BJ (cell line): ENCODE measurements at regions not wholly inside any gene's neighbourhood (a gene's known extent, or its start where the extent isn't known, plus 50 kb on each side); places are given as distances from the start of the nearest gene placed in this dataset.

Source experiments
- CTCF ChIA-PET: fragments of 350-600 bp; formaldehyde crosslinking; extraction: SDS; loops from one replicate; lab custom pipeline; 2021; ENCODE audit warnings: antibody characterized with exemption, inconsistent platforms; lab: Yijun Ruan, JAX
- POLR2A ChIA-PET: fragments of 300-600 bp; sonication (Branson Sonifier 250); formaldehyde crosslinking; extraction: SDS; loops from one replicate; lab custom pipeline; 2021; ENCODE audit warnings: antibody characterized with exemption; lab: Charles Lee
- DNase-seq: peaks from one replicate; pipeline ENCODE4 v3.0.0-alpha.2; 2011; ENCODE audit warnings: low read depth
- H3K27me3 ChIP-seq: 2 replicates; pipeline ENCODE4 v1.6.0; 2011; ENCODE audit warnings: low read length; ENCODE audit not compliant: control insufficient read depth, insufficient read depth
- H3K36me3 ChIP-seq: 2 replicates; pipeline ENCODE4 v1.5.1; 2011; ENCODE audit warnings: low read length; ENCODE audit not compliant: control insufficient read depth, insufficient read depth
- H3K4me3 ChIP-seq: 2 replicates; pipeline ENCODE4 v1.5.1; 2011; ENCODE audit warnings: low read depth, mild to moderate bottlenecking, control low read depth, low read length
- TF ChIP-seq, protein P1 (sequence below): IDR thresholded peaks from 2 replicates; pipeline ENCODE4 v1.5.1; 2011; ENCODE audit warnings: low read depth, mild to moderate bottlenecking, control low read depth, inconsistent platforms, low read length, moderate library complexity; ENCODE audit not compliant: insufficient read depth

DNA sequence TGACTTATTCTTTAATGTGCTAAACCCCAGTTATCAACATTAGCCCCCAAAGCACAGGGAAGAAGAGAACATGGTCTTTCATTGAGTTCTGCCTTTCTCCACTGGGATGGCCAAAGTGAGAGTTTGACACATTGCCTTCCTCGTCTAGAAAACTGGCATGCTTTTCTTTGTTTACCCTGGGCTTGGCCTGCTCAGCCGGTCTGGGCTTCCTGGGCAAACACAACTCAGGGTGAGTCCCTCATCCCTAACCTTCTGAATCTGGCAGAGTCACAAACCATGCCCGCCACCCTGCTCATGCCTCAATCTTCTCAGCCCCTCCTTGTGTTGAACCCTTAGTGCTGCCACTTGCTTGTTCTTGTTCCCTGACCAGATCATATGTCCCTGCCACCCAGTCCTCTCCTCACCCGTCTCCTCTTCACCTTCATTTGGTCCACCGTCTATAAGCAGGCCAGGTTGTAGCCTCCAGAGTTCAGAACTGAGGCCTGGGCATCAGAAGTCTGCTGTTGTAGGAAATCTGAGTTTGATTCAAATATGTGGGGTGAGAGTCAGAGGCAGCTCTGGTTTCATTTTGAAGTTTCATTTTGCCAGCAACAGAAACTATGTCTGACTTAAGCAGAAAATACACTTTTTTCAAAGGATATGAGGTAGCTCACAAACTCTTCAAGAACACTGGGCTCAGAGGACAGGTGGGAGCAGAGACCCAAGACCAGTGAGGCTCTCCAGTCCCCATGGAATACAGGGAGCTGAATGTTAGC lies 217.6 kb downstream of the NDUFS4 start:
- no peaks in the 10 kb centered on the region for H3K27me3 ChIP-seq
- H3K4me3 ChIP-seq, result no peak overlapping the region
- ChIA-PET CTCF (interaction anchor here (2.4 kb wide), 1 partner anchor 11 kb away, joined by 6 read pairs; no protein-coding TSS in a partner anchor), POLR2A (no interaction called here)
- H3K36me3 ChIP-seq, result no peaks in the 10 kb centered on the region
- DNase-seq, result no peak
- TF ChIP-seq, protein P1, sequence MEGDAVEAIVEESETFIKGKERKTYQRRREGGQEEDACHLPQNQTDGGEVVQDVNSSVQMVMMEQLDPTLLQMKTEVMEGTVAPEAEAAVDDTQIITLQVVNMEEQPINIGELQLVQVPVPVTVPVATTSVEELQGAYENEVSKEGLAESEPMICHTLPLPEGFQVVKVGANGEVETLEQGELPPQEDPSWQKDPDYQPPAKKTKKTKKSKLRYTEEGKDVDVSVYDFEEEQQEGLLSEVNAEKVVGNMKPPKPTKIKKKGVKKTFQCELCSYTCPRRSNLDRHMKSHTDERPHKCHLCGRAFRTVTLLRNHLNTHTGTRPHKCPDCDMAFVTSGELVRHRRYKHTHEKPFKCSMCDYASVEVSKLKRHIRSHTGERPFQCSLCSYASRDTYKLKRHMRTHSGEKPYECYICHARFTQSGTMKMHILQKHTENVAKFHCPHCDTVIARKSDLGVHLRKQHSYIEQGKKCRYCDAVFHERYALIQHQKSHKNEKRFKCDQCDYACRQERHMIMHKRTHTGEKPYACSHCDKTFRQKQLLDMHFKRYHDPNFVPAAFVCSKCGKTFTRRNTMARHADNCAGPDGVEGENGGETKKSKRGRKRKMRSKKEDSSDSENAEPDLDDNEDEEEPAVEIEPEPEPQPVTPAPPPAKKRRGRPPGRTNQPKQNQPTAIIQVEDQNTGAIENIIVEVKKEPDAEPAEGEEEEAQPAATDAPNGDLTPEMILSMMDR, result no peak

DNA sequence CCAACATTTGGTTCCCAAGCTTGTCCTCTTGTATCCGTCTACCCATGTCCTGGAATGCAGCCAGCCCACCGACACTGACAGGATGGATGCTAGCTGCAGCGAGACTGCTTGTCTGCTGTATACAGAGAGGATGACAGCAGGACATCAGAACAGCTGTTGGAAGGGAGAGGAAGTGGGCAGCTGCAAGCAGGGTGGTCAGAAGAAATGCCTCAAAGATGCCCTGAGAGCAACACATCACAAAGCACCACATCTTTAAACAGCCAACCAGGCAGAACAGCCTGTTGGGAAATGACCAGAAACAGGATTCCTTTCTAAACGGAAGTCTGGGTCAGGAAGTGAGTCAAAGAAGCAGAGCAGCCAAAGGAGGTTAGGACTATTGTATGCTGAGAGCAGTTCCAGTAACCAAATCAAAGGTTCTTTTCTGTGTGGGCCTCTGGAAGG lies 219.1 kb downstream of the NDUFS4 start:
- no peak for DNase-seq
- CTCF ChIA-PET, result interaction anchor here (2.4 kb wide), 1 partner anchor 12 kb away, joined by 6 read pairs; no protein-coding TSS in a partner anchor
- POLR2A ChIA-PET, result no interaction called here
- no peaks in the 10 kb centered on the region for H3K27me3 ChIP-seq
- no peak overlapping the region for H3K4me3 ChIP-seq
- H3K36me3 ChIP-seq, result no peaks in the 10 kb centered on the region
- TF ChIP-seq, protein P1, result no peak

DNA sequence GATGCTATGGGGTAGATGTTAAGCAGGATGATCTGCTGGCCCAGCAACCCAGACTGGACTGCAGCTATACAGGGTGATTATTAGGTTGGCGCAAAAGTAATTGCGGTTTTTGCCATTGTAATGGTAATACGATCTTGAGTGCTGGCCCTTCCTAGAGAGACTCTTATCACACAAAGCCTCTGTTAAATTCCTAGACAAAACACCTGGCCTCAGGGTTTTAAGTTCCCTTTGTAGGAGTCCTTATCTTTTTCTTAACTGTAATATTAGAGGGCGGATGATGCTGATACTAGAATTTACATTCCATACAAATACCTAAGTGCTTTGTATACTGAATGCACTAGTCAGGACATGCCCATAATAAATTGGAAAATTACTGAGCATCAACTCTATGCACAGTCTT lies 222.2 kb downstream of the NDUFS4 start:
- ChIA-PET CTCF (interaction anchor here (0.8 kb wide), 1 partner anchor 43 kb away, joined by 4 read pairs; no protein-coding TSS in a partner anchor), POLR2A (no interaction called here)
- no peak overlapping the region for H3K4me3 ChIP-seq
- H3K27me3 ChIP-seq, result no peaks in the 10 kb centered on the region
- DNase-seq, result no peak
- TF ChIP-seq, protein P1, result no peak
- no peaks in the 10 kb centered on the region for H3K36me3 ChIP-seq

DNA sequence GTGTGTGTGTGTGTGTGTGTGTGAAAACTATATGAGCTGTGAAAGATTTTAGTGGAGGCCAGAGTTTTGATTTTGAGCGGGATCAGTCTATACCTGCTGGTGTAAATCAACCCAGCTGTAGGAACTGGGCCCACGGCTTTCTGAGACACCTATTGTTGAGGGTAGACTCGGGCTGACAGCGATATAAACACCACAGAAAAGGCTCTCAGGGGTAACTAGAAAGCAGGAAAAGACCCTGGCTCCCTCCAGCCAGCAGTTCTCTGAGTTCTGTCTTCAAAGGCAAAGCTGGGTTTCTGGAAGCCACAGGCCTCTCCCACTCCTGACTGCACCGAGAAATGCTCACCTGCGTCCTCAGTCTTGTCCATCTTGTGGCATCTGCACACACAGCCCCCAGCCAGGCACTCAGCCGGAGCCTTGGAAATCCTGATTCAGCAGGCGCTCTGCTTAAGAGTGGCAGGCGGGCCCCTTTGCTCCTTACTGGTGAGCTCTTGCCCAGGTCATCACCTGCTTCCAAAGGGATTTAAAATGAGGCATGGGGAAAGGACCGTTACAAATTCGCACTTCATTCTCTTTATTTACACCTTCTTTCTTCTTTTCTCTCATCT lies 223.3 kb downstream of the NDUFS4 start:
- H3K4me3 ChIP-seq, result no peak overlapping the region
- CTCF ChIA-PET, result interaction anchor here (0.9 to 1.7 kb wide), 3 partner anchors 11 to 88 kb away, joined by 3 to 5 read pairs (median 4); no protein-coding TSS in a partner anchor
- no peak for DNase-seq
- TF ChIP-seq, protein P1, result no peak
- POLR2A ChIA-PET, result no interaction called here
- H3K27me3 ChIP-seq, result no peaks in the 10 kb centered on the region
- no peaks in the 10 kb centered on the region for H3K36me3 ChIP-seq

DNA sequence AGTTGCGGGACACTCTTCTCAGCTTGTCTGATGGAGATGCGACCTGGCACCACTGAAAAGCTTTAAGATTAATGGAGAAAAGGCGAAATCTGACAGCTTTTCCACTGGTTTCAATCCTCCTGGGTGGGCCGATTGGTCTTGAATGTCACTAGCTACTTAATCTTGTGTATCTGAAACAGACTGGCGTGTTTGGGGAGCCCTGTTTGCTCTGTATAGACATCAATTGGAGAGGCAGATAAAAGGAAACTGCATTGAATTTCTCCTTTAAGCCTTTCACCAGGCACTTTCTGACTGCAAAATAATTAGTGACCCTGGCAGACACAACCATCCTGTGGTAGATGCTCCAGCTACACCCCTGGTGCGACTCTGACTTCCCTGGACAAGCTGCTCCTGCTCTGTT lies 224.2 kb downstream of the NDUFS4 start:
- H3K27me3 ChIP-seq, result no peaks in the 10 kb centered on the region
- TF ChIP-seq, protein P1, result no peak
- H3K36me3 ChIP-seq, result no peaks in the 10 kb centered on the region
- DNase-seq, result no peak
- H3K4me3 ChIP-seq, result no peak overlapping the region
- CTCF ChIA-PET, result interaction anchor here (0.9 to 1.7 kb wide), 3 partner anchors 10 to 87 kb away, joined by 3 to 5 read pairs (median 4); no protein-coding TSS in a partner anchor
- POLR2A ChIA-PET, result no interaction called here
